Kidney (tissue), 13 donors: ENCODE measurements at regions not wholly inside any gene's neighbourhood (a gene's known extent, or its start where the extent isn't known, plus 50 kb on each side); places are given as distances from the start of the nearest gene placed in this dataset.

Experiments used
- DNase-seq, 5 donors: peaks; one replicate each; pipeline ENCODE4 v3.0.0-alpha.2; 2013 to 2020
- FAIRE-seq: peaks from 2 replicates; lab custom pipeline; 2012; peaks lifted over from hg19 to GRCh38; lab: Jason Lieb, UNC
- H3K27ac ChIP-seq, 2 donors: one replicate each; pipeline ENCODE4 v1.7.0; 2013; ENCODE audit warnings: low read depth in 2 of 2, low read length in 2 of 2, inconsistent platforms in 1 of 2
- H3K27me3 ChIP-seq: one replicate; pipeline ENCODE4 v1.7.1; 2013; ENCODE audit warnings: low read length, inconsistent platforms; ENCODE audit not compliant: control insufficient read depth, insufficient read depth
- H3K36me3 ChIP-seq, 3 donors: one replicate each; pipeline versions ENCODE4 v1.7.0 to v1.7.1; 2013; ENCODE audit warnings: low read length in 3 of 3, control low read depth in 1 of 3, inconsistent platforms in 1 of 3; ENCODE audit not compliant: insufficient read depth in 3 of 3, control insufficient read depth in 2 of 3
- H3K4me1 ChIP-seq, 3 donors: one replicate each; pipeline versions ENCODE4 v1.7.0 to v1.7.1; 2013; ENCODE audit warnings: low read length in 3 of 3, inconsistent platforms in 1 of 3, low read depth in 1 of 3; ENCODE audit not compliant: control insufficient read depth in 2 of 3, insufficient read depth in 2 of 3
- H3K4me3 ChIP-seq, 3 donors: one replicate each; pipeline versions ENCODE4 v1.7.0 to v1.8.1; 2013; ENCODE audit warnings: low read length in 3 of 3, control low read depth in 1 of 3, inconsistent platforms in 1 of 3
- H3K9ac ChIP-seq, 3 donors: one replicate each; pipeline versions ENCODE4 v1.7.0 to v1.7.1; 2013; ENCODE audit warnings: low read length in 3 of 3, control low read depth in 1 of 3, inconsistent platforms in 1 of 3
- H3K9me3 ChIP-seq, 3 donors: one replicate each; pipeline versions ENCODE4 v1.7.0 to v1.7.1; 2013; ENCODE audit warnings: low read length in 3 of 3, control low read depth in 1 of 3, inconsistent platforms in 1 of 3; ENCODE audit not compliant: control insufficient read depth in 2 of 3, insufficient read depth in 1 of 3
- intact Hi-C: fragments of 100-400 bp; cut with DNase I; formaldehyde crosslinking; loops from one replicate; pipeline ENCODE4 v1.11.1; 2022
- TF ChIP-seq, protein P1 (sequence below): IDR thresholded peaks from 3 replicates; pipeline ENCODE4 v1.5.1; 2012; ENCODE audit warnings: mild to moderate bottlenecking, moderate library complexity, borderline replicate concordance; ENCODE audit not compliant: insufficient read depth; ENCODE audit errors: extremely low read depth
- donor health status: control.
- donor health status: control.
- donor health status: control.
- donor health status: control.
- donor health status: control.
- donor health status: DM: yes; HTN: yes; CAD: no.
- donor health status: Normal renal cell carcinoma (clear cell type).

DNA sequence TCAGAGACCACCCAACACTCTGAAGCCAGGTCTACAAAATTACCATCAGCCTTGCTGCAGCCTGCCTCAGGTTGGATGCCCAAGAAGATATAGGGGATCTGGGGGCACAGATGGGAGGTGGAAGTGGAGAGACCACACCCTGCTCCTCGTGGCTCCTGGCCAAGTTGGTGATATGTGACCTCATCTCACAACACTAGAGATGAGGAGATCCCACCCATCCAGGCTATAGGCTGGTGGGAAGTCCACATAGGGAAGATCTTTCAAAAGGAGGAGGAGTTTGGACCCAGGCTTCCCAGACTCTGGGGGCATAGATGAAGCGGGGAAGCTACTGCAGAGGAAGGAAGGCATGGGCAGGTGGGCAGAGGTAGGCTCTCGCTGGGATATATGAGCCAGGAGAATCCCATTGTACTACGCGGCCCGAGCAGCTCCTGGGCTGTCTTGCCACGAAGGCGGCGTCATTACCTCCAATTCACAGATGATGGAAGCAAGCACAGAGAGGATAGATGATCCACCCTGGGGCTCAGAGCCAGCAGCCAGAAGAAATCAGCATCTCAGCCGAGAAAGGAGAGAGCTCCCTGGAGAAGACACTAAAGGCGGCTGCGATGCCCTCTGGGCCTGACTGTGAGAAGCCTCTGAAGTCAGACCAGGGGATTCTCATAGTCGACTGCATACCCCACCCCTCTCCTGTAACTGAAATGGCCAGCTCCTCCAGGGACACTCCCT, 96.0 kb downstream of the RHOB start:
- FAIRE-seq (no peak), DNase-seq (no peak)
- H3K9ac ChIP-seq = no peak overlapping the region
- H3K9me3 ChIP-seq = no peaks in the 10 kb centered on the region
- TF ChIP-seq, protein P1, sequence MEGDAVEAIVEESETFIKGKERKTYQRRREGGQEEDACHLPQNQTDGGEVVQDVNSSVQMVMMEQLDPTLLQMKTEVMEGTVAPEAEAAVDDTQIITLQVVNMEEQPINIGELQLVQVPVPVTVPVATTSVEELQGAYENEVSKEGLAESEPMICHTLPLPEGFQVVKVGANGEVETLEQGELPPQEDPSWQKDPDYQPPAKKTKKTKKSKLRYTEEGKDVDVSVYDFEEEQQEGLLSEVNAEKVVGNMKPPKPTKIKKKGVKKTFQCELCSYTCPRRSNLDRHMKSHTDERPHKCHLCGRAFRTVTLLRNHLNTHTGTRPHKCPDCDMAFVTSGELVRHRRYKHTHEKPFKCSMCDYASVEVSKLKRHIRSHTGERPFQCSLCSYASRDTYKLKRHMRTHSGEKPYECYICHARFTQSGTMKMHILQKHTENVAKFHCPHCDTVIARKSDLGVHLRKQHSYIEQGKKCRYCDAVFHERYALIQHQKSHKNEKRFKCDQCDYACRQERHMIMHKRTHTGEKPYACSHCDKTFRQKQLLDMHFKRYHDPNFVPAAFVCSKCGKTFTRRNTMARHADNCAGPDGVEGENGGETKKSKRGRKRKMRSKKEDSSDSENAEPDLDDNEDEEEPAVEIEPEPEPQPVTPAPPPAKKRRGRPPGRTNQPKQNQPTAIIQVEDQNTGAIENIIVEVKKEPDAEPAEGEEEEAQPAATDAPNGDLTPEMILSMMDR = no peak
- no peaks in the 10 kb centered on the region for H3K36me3 ChIP-seq
- no peak overlapping the region for H3K27ac ChIP-seq
- H3K27me3 ChIP-seq = no peaks in the 10 kb centered on the region
- H3K4me3 ChIP-seq = no peak overlapping the region
- H3K4me1 ChIP-seq = peaks cover 0 to 7% (median 6%) of the 10 kb centered on the region in 3 donors
- intact Hi-C loops = no loop called here

DNA sequence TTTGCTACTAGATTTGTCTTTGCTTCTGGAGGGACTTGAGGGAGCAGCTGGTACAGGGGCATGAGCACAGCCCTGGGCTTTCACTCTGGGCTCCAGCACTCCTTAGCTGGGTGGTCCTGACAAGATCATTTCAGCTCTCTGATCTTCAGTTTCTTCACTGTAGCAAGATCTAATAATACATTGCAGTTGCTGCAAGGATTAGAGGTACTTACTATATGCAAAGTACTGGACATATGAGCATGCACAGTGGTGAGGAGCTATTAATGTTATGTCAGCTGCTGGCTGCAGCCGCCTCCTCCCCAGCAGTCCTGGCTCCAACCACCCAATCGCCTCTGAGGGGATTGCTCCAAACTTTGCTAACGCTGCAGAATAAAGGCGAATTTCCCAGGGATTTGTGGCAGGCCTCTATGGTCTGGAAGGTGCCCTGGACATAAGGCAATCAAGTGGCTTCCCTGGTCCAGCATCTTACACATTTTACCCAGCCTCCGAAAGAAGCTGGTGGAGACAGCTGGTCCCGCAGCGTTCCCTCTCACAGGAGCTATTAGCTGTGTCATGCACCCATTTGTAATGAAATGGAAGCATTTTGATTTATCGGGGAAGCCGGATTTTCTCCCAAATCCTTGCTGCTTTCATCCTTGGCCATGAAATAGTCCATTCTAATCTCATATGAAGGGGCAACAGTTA, 96.7 kb downstream of the RHOB start:
- no peak for FAIRE-seq
- no peaks in the 10 kb centered on the region for H3K9me3 ChIP-seq

DNA sequence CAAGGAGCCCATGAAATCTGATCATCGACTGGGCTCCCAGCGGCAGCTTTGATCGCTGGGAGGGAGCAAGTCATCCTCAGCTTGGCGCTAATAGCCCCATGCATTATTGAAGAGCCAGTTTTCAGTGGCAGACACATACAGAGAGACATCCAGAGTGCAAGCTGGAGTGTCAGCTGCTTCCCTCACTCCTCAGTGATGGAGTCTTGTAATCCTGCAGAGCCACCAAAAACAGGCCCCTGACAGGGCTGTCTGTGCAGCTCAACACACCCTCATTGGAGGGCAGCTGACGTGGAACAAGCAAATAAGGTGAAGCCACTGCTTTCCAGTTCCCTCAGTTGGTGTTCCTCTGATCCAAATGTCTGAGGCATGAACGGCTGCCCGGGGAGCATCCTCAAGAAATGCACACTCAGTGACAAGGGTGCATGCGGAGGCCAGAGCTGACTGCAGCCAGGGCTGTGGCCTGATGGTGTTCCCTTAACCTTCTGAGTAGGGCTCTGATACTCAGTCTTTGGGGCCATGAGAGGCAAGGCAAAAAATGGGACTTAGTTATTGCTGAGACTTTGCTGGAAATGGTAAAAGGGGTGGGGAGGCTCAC, 97.4 kb downstream of the RHOB start:
- Histone ChIP-seq H3K9me3 (no peaks in the 10 kb centered on the region), H3K4me3 (no peak overlapping the region), H3K36me3 (no peaks in the 10 kb centered on the region), H3K27me3 (no peaks in the 10 kb centered on the region), H3K4me1 (peaks cover 0 to 3% (median 0%) of the 10 kb centered on the region in 3 donors), H3K27ac (no peak overlapping the region), H3K9ac (no peak overlapping the region)
- peak in 2 of 5 donors; percentile 64 to 78 for DNase-seq
- no peak for FAIRE-seq
- TF ChIP-seq, protein P1 = no peak
- intact Hi-C loops = no loop called here

More for the DNA sequence above, 96.7 kb downstream of the RHOB start:
- intact Hi-C loops = no loop called here
- Histone ChIP-seq H3K4me3 (no peak overlapping the region), H3K4me1 (peaks cover 0 to 3% (median under 1%) of the 10 kb centered on the region in 3 donors), H3K36me3 (no peaks in the 10 kb centered on the region), H3K27ac (no peak overlapping the region), H3K27me3 (no peaks in the 10 kb centered on the region), H3K9ac (no peak overlapping the region)
- DNase-seq = peak in 3 of 5 donors; percentile 46 to 68 (median 64)
- TF ChIP-seq, protein P1 = no peak
